ENCODE measurements at regions not wholly inside any gene's neighbourhood (a gene's known extent, or its start where the extent isn't known, plus 50 kb on each side); places are given as distances from the start of the nearest gene placed in this dataset.

DNA sequence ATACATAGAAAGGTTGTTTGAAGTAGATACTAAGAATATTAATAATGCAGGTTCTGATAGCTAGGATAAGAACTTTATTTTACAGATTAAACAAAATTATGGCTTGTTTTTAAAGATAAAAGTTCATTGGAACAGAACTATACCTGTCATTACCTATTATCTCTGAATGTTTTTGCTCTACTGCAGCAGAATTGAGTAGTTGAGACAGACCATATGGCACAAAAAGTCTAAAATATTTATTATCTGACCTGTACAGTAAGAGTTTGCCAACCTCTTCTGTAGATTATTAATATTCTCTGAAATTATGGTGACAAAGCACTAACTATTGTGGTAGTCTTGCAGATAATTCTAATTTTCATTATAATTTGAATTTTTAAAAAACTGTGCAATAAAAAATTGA is 829.1 kb upstream of the MGAT4C start:
- no peak overlapping the region for H3K4me2 ChIP-seq (ENCODE audit: insufficient read depth, insufficient read length, low read length)
- Mint-ChIP-seq H3K27ac (no peak overlapping the region), H3K9me3 (no peaks in the 10 kb centered on the region), H3K4me3 (no peak overlapping the region), H3K4me1 (peaks cover 5% of the 10 kb centered on the region in 2 experiments; a peak in 2 of 4 replicates), H3K36me3 (ENCODE audit: insufficient read depth in 1 of 3, low read depth in 3 of 3) (no peaks in the 10 kb centered on the region), H3K27me3 (ENCODE audit: low read depth) (no peaks in the 10 kb centered on the region)
- no peak overlapping the region for H4K8ac ChIP-seq (replicated peaks; ENCODE audit: insufficient read length, low read depth, low read length)
- no peak overlapping the region for H2BK12ac ChIP-seq (ENCODE audit: insufficient read length, low read depth, low read length)
- H3K14ac ChIP-seq (ENCODE audit: insufficient read depth, low read length), result no peak overlapping the region
- no peak overlapping the region for H3K23ac ChIP-seq (ENCODE audit: insufficient read length, low read depth, low read length)
- H4K91ac ChIP-seq (ENCODE audit: insufficient read length, low read depth, low read length), result no peak overlapping the region
- no peak overlapping the region for H2AFZ ChIP-seq (ENCODE audit: low read length)
- H3T11ph ChIP-seq (ENCODE audit: low read length), result no peak overlapping the region
- H2AK5ac ChIP-seq (ENCODE audit: insufficient read length, low read length), result no peak overlapping the region
- no peaks in the 10 kb centered on the region for H3K4me1 ChIP-seq (ENCODE audit: insufficient read depth, low read length)
- no peak overlapping the region for H2BK120ac ChIP-seq (ENCODE audit: low read depth, low read length, poor library complexity, severe bottlenecking)
- H3K79me1 ChIP-seq (ENCODE audit: insufficient read depth, low read depth, low read length, poor library complexity, severe bottlenecking), result no peaks in the 10 kb centered on the region
- DNase-seq, result no peak
- H2BK20ac ChIP-seq (ENCODE audit: low read depth, low read length, poor library complexity, severe bottlenecking), result no peak overlapping the region
- H3K79me2 ChIP-seq (ENCODE audit: insufficient read depth, low read length), result no peaks in the 10 kb centered on the region
- no peak overlapping the region for H2BK5ac ChIP-seq (ENCODE audit: insufficient read length, low read length)
- no peaks in the 10 kb centered on the region for H3K9me3 ChIP-seq (ENCODE audit: control insufficient read depth, low read depth, low read length)
- no peak overlapping the region for H3K56ac ChIP-seq (ENCODE audit: insufficient read length, low read depth, low read length)
- no peaks in the 10 kb centered on the region for H4K20me1 ChIP-seq (ENCODE audit: control insufficient read depth, insufficient read depth, insufficient read length)
- no peaks in the 10 kb centered on the region for H3K23me2 ChIP-seq (ENCODE audit: insufficient read length, low read depth, low read length, poor library complexity, severe bottlenecking)
- no peak overlapping the region for H4K5ac ChIP-seq (ENCODE audit: insufficient read length, low read depth, low read length)
- H3K27me3 ChIP-seq (ENCODE audit: insufficient read depth, low read length), result no peaks in the 10 kb centered on the region
- H3K18ac ChIP-seq (ENCODE audit: insufficient read length, low read depth, low read length), result no peak overlapping the region
- TF ChIP-seq, protein P1, sequence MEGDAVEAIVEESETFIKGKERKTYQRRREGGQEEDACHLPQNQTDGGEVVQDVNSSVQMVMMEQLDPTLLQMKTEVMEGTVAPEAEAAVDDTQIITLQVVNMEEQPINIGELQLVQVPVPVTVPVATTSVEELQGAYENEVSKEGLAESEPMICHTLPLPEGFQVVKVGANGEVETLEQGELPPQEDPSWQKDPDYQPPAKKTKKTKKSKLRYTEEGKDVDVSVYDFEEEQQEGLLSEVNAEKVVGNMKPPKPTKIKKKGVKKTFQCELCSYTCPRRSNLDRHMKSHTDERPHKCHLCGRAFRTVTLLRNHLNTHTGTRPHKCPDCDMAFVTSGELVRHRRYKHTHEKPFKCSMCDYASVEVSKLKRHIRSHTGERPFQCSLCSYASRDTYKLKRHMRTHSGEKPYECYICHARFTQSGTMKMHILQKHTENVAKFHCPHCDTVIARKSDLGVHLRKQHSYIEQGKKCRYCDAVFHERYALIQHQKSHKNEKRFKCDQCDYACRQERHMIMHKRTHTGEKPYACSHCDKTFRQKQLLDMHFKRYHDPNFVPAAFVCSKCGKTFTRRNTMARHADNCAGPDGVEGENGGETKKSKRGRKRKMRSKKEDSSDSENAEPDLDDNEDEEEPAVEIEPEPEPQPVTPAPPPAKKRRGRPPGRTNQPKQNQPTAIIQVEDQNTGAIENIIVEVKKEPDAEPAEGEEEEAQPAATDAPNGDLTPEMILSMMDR (conservative IDR thresholded peaks at IDR 0.05), result no peak
- H3K4ac ChIP-seq (ENCODE audit: low read depth, low read length), result no peak overlapping the region
- no peak overlapping the region for H3K9ac ChIP-seq (ENCODE audit: extremely low read depth, insufficient read length, low read length)
- no peak overlapping the region for H2BK15ac ChIP-seq (ENCODE audit: low read depth, low read length)
- H3K27ac ChIP-seq (ENCODE audit: insufficient read length, low read depth, low read length), result no peak overlapping the region
